ENCODE measurements at regions not wholly inside any gene's neighbourhood (a gene's known extent, or its start where the extent isn't known, plus 50 kb on each side); places are given as distances from the start of the nearest gene placed in this dataset.

DNA sequence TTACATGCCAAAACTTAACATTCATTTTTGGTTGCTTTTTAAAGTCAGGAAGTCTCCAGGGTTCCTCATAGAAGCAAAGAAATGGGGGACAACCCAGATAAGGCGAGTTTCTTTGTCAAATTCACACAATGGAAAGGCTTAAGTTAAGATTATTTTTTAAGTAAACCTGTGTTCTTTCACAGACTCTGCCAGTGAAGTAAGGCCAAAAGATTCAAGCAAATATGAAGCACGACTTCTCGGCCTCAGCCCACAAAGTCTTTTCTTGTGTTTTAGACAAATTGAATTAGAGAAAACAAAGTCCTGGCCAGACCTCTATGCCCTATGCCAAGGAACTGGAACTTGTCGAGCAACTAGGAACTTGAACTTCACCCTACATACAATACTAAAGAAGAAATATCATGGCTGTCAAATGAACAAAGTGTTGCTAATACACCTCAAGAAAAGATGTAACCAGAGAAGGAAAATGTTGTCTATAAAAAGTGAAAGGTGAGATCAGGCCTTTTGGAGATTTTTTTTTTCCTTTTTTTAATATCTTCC, 540.0 kb upstream of the JARID2 start:
- no peak for DNase-seq (ENCODE audit: low read depth, low spot score)
- no TSS peak for BruUV-seq (replicated peaks)
- POLR2A ChIA-PET = no interaction called here

DNA sequence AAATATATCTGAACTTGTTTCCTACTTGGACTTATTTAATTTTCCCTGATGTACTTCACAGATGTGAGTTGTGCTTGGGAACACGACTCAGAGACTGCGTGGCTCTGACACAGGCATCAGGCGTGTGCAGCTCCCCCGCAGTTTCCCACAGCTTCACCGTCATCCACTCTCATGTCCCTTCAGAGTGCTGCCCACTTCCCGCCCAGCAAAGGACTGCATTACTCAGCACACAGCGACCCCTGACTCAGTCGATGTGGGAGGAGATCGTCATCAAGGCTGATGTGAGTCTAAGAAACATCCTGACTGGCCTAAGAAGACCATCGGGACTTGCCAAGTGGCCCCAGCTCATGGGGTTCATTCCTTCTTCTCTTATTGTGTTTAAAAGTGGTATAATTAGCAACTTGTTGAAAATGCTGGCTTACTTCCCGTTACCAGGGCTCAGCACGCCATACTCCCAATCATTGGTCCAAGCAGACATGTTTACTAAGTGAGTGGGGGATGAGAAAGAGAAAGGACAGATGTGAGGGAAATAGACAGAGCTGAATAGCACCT, 539.4 kb upstream of the JARID2 start:
- CTCF ChIA-PET = no interaction called here
- H3K27ac ChIP-seq (ENCODE audit: low read length) = no peak overlapping the region

More for the DNA sequence above, 540.0 kb upstream of the JARID2 start:
- Histone ChIP-seq H3K9me3 (ENCODE audit: control insufficient read depth, insufficient read depth, low read depth, low read length) (no peaks in the 10 kb centered on the region), H3K36me3 (ENCODE audit: control insufficient read depth, insufficient read depth, low read length) (no peaks in the 10 kb centered on the region), H3K4me3 (ENCODE audit: low read depth in 2 of 2, low read length in 2 of 2) (no peak overlapping the region), H3K4me1 (ENCODE audit: control insufficient read depth, insufficient read depth, low read length) (no peaks in the 10 kb centered on the region), H3K27me3 (ENCODE audit: control insufficient read depth, insufficient read depth, low read length) (no peaks in the 10 kb centered on the region), H3K27ac (ENCODE audit: low read length) (no peak overlapping the region)
- TF ChIP-seq POLR2AphosphoS5 (IDR thresholded peaks at IDR 0.05; ENCODE audit: low read depth, low read length) (no peak), SIN3A (IDR thresholded peaks at IDR 0.05; ENCODE audit: borderline replicate concordance, insufficient read depth, low read depth, low read length) (no peak), TCF7L2 (IDR thresholded peaks at IDR 0.05; ENCODE audit: low read depth, low read length) (no peak)
- TF ChIP-seq, protein P1, sequence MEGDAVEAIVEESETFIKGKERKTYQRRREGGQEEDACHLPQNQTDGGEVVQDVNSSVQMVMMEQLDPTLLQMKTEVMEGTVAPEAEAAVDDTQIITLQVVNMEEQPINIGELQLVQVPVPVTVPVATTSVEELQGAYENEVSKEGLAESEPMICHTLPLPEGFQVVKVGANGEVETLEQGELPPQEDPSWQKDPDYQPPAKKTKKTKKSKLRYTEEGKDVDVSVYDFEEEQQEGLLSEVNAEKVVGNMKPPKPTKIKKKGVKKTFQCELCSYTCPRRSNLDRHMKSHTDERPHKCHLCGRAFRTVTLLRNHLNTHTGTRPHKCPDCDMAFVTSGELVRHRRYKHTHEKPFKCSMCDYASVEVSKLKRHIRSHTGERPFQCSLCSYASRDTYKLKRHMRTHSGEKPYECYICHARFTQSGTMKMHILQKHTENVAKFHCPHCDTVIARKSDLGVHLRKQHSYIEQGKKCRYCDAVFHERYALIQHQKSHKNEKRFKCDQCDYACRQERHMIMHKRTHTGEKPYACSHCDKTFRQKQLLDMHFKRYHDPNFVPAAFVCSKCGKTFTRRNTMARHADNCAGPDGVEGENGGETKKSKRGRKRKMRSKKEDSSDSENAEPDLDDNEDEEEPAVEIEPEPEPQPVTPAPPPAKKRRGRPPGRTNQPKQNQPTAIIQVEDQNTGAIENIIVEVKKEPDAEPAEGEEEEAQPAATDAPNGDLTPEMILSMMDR (IDR thresholded peaks at IDR 0.05) = no peak
- TF ChIP-seq, protein P2, sequence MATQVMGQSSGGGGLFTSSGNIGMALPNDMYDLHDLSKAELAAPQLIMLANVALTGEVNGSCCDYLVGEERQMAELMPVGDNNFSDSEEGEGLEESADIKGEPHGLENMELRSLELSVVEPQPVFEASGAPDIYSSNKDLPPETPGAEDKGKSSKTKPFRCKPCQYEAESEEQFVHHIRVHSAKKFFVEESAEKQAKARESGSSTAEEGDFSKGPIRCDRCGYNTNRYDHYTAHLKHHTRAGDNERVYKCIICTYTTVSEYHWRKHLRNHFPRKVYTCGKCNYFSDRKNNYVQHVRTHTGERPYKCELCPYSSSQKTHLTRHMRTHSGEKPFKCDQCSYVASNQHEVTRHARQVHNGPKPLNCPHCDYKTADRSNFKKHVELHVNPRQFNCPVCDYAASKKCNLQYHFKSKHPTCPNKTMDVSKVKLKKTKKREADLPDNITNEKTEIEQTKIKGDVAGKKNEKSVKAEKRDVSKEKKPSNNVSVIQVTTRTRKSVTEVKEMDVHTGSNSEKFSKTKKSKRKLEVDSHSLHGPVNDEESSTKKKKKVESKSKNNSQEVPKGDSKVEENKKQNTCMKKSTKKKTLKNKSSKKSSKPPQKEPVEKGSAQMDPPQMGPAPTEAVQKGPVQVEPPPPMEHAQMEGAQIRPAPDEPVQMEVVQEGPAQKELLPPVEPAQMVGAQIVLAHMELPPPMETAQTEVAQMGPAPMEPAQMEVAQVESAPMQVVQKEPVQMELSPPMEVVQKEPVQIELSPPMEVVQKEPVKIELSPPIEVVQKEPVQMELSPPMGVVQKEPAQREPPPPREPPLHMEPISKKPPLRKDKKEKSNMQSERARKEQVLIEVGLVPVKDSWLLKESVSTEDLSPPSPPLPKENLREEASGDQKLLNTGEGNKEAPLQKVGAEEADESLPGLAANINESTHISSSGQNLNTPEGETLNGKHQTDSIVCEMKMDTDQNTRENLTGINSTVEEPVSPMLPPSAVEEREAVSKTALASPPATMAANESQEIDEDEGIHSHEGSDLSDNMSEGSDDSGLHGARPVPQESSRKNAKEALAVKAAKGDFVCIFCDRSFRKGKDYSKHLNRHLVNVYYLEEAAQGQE (IDR thresholded peaks at IDR 0.05; ENCODE audit: insufficient read depth in 1 of 2, low read depth in 2 of 2, low read length in 1 of 2) = no peak
- in situ Hi-C loops (cut with HindIII; ENCODE audit: low pct_unique_long_range_greater_than_20kb, low sequenced_read_pairs) (no loop called here), intact Hi-C loops (cut with micrococcal nuclease; ENCODE audit: unreplicated experiment) (no loop called here)
- no peak for ATAC-seq
- CTCF ChIA-PET = no interaction called here

More for the DNA sequence above, 539.4 kb upstream of the JARID2 start:
- TF ChIP-seq, protein P1 (IDR thresholded peaks at IDR 0.05) = no peak
- Histone ChIP-seq H3K9me3 (ENCODE audit: control insufficient read depth, insufficient read depth, low read depth, low read length) (no peaks in the 10 kb centered on the region), H3K4me3 (ENCODE audit: low read depth in 2 of 2, low read length in 2 of 2) (no peak overlapping the region), H3K27me3 (ENCODE audit: control insufficient read depth, insufficient read depth, low read length) (no peaks in the 10 kb centered on the region), H3K4me1 (ENCODE audit: control insufficient read depth, insufficient read depth, low read length) (no peaks in the 10 kb centered on the region), H3K36me3 (ENCODE audit: control insufficient read depth, insufficient read depth, low read length) (no peaks in the 10 kb centered on the region)
- no TSS peak for BruUV-seq (replicated peaks)
- no peak for DNase-seq (ENCODE audit: low read depth, low spot score)
- intact Hi-C loops (cut with micrococcal nuclease; ENCODE audit: unreplicated experiment) (no loop called here), in situ Hi-C loops (cut with HindIII; ENCODE audit: low pct_unique_long_range_greater_than_20kb, low sequenced_read_pairs) (no loop called here)
- no peak for ATAC-seq
- POLR2A ChIA-PET = no interaction called here
